PFSK-1 (cell line): ENCODE measurements at regions not wholly inside any gene's neighbourhood (a gene's known extent, or its start where the extent isn't known, plus 50 kb on each side); places are given as distances from the start of the nearest gene placed in this dataset.

Experiments used
- FOXP2 ChIP-seq: optimal IDR thresholded peaks from 2 replicates; pipeline ENCODE3; 2011; ENCODE audit warnings: borderline replicate concordance, control low read depth, inconsistent platforms; ENCODE audit not compliant: insufficient read depth; ENCODE audit errors: extremely low read length, extremely low read depth
- POLR2AphosphoS5 ChIP-seq: IDR thresholded peaks from 2 replicates; pipeline ENCODE4 v1.6.1; 2012; ENCODE audit warnings: low read depth, mild to moderate bottlenecking, control low read depth, low read length, moderate library complexity
- REST ChIP-seq, 2 experiments: IDR thresholded peaks; 2 replicates each; pipeline versions ENCODE4 v1.6.1 to v1.8.0; 2011 to 2012; ENCODE audit warnings: low read depth in 2 of 2, low read length in 2 of 2, control low read depth in 1 of 2, inconsistent platforms in 1 of 2, mild to moderate bottlenecking in 1 of 2, moderate library complexity in 1 of 2; ENCODE audit not compliant: insufficient read depth in 1 of 2
- SIN3A ChIP-seq: IDR thresholded peaks from 2 replicates; pipeline ENCODE4 v1.6.1; 2012; ENCODE audit warnings: mild to moderate bottlenecking, low read length, moderate library complexity, borderline replicate concordance; ENCODE audit not compliant: insufficient read depth
- TAF1 ChIP-seq: IDR thresholded peaks from 2 replicates; pipeline ENCODE4 v1.6.1; 2012; ENCODE audit warnings: low read length, control low read depth, borderline replicate concordance; ENCODE audit not compliant: insufficient read depth

GRCh38 chr19:28037186-28037585, 1175.8 kb downstream of the UQCRFS1 start:
- TF ChIP-seq FOXP2 (no peak), SIN3A (no peak), REST (IDR thresholded peaks at IDR 0.05; ENCODE audit: insufficient read depth in 1 of 2, low read depth in 2 of 2, low read length in 2 of 2) (no peak), POLR2AphosphoS5 (no peak), TAF1 (no peak)

- TF ChIP-seq FOXP2 (no peak), SIN3A (no peak), REST (IDR thresholded peaks at IDR 0.05; ENCODE audit: insufficient read depth in 1 of 2, low read depth in 2 of 2, low read length in 2 of 2) (no peak), POLR2AphosphoS5 (no peak)
Observed at GRCh38 chr19:28036486-28036885, 1176.5 kb downstream of the UQCRFS1 start.

- no peak for TF ChIP-seq FOXP2
- no peak for TF ChIP-seq REST (IDR thresholded peaks at IDR 0.05; ENCODE audit: insufficient read depth in 1 of 2, low read depth in 2 of 2, low read length in 2 of 2)
- TF ChIP-seq TAF1: no peak
Observed at GRCh38 chr19:28034936-28035335, 1178.0 kb downstream of the UQCRFS1 start.

- TF ChIP-seq SIN3A (no peak), FOXP2 (no peak), TAF1 (no peak), REST (IDR thresholded peaks at IDR 0.05; ENCODE audit: insufficient read depth in 1 of 2, low read depth in 2 of 2, low read length in 2 of 2) (no peak), POLR2AphosphoS5 (no peak)
Observed at GRCh38 chr19:28028881-28029444, 1184.0 kb downstream of the UQCRFS1 start.

GRCh38 chr19:28027116-28027515, 1185.8 kb downstream of the UQCRFS1 start:
- TF ChIP-seq POLR2AphosphoS5 (no peak), TAF1 (no peak)

- no peak for TF ChIP-seq SIN3A
- no peak for TF ChIP-seq FOXP2
- TF ChIP-seq REST (IDR thresholded peaks at IDR 0.05; ENCODE audit: insufficient read depth in 1 of 2, low read depth in 2 of 2, low read length in 2 of 2): no peak
- no peak for TF ChIP-seq POLR2AphosphoS5
- TF ChIP-seq TAF1: no peak
Observed at GRCh38 chr19:28026636-28027035, 1186.3 kb downstream of the UQCRFS1 start.
